ENCODE measurements at regions not wholly inside any gene's neighbourhood (a gene's known extent, or its start where the extent isn't known, plus 50 kb on each side); places are given as distances from the start of the nearest gene placed in this dataset.

DNA sequence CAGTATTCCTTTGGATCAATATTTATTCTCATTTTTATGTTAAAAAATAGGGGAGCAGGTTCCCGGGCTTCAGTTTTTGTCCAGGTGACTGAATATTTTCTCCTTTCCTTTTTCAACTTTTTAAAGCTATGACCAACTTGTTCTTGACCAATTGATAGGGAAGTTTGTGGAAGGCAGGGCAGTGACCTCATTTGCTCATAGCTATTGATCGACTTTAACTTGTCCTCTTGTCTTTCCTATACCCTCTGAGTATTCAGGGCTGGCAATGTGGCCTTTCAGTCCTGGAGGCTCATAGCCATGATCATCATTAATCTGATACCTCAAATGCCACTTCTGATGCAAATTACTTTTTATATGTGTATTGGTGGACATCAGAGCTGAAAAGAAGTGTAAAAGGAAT lies 448.8 kb downstream of the KIF16B start:
- no peak for TF ChIP-seq POLR2A (IDR thresholded peaks at IDR 0.05)
- TF ChIP-seq, protein P1, sequence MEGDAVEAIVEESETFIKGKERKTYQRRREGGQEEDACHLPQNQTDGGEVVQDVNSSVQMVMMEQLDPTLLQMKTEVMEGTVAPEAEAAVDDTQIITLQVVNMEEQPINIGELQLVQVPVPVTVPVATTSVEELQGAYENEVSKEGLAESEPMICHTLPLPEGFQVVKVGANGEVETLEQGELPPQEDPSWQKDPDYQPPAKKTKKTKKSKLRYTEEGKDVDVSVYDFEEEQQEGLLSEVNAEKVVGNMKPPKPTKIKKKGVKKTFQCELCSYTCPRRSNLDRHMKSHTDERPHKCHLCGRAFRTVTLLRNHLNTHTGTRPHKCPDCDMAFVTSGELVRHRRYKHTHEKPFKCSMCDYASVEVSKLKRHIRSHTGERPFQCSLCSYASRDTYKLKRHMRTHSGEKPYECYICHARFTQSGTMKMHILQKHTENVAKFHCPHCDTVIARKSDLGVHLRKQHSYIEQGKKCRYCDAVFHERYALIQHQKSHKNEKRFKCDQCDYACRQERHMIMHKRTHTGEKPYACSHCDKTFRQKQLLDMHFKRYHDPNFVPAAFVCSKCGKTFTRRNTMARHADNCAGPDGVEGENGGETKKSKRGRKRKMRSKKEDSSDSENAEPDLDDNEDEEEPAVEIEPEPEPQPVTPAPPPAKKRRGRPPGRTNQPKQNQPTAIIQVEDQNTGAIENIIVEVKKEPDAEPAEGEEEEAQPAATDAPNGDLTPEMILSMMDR (IDR thresholded peaks at IDR 0.05): no peak
- TF ChIP-seq POLR2AphosphoS5 (IDR thresholded peaks at IDR 0.05; ENCODE audit: insufficient read depth in 1 of 2, low read depth in 1 of 2): no peak
